ENCODE measurements at regions not wholly inside any gene's neighbourhood (a gene's known extent, or its start where the extent isn't known, plus 50 kb on each side); places are given as distances from the start of the nearest gene placed in this dataset.

GRCh38 chr15:67911727-67912126 is 71.9 kb upstream of the RNU6-1 start:
- TF ChIP-seq CTCF (conservative IDR thresholded peaks at IDR 0.05; ENCODE audit: low read depth in 2 of 2) (no peak), POLR2AphosphoS5 (IDR thresholded peaks at IDR 0.05; ENCODE audit: low read depth) (no peak), CREB1 (CRISPR knock-in tag; IDR thresholded peaks at IDR 0.05; ENCODE audit: low read depth) (no peak), EZH2 (IDR thresholded peaks at IDR 0.05; ENCODE audit: low read depth, unreplicated experiment) (no peak), STAT1 (IDR thresholded peaks at IDR 0.05; ENCODE audit: unreplicated experiment) (no peak), REST (IDR thresholded peaks at IDR 0.05; ENCODE audit: unreplicated experiment) (no peak), JUNB (IDR thresholded peaks at IDR 0.05; ENCODE audit: unreplicated experiment) (no peak), EZH2phosphoT487 (IDR thresholded peaks at IDR 0.05; ENCODE audit: unreplicated experiment) (no peak), ZNF331 (CRISPR knock-in tag; IDR thresholded peaks at IDR 0.05; ENCODE audit: low read depth) (no peak), NANOG (IDR thresholded peaks at IDR 0.05; ENCODE audit: borderline replicate concordance) (no peak), ZNF114 (CRISPR knock-in tag; IDR thresholded peaks at IDR 0.05) (no peak), ETS1 (IDR thresholded peaks at IDR 0.05) (no peak)
